Femur (tissue), 1 donor: ENCODE measurements at regions not wholly inside any gene's neighbourhood (a gene's known extent, or its start where the extent isn't known, plus 50 kb on each side); places are given as distances from the start of the nearest gene placed in this dataset.
"Not testable (repeated sequence)": the region's sequence is repeated elsewhere in the genome, so short reads cannot be mapped to it uniquely, and the experiment has no call there.

Experiments
- DNase-seq: peaks from one replicate; pipeline ENCODE4 v3.0.0-alpha.2; 2017

- DNase-seq: no peak
Measured at GRCh38 chr16:25431472-25431871, 173.8 kb upstream of the ZKSCAN2 start.

- no peak for DNase-seq
Measured at GRCh38 chr16:25426829-25427228, 169.2 kb upstream of the ZKSCAN2 start.

- no peak for DNase-seq
Measured at GRCh38 chr16:25419681-25420080, 162.0 kb upstream of the ZKSCAN2 start.

GRCh38 chr16:25419153-25419552 is 161.5 kb upstream of the ZKSCAN2 start:
- DNase-seq: no peak

GRCh38 chr16:25416002-25416401 is 158.4 kb upstream of the ZKSCAN2 start:
- no peak for DNase-seq

- DNase-seq: no peak
Measured at GRCh38 chr16:25413975-25414374, 156.3 kb upstream of the ZKSCAN2 start.

- DNase-seq: no peak
Measured at GRCh38 chr16:25413133-25413532, 155.5 kb upstream of the ZKSCAN2 start.

- DNase-seq: no peak
Measured at GRCh38 chr16:25411396-25412081, 153.9 kb upstream of the ZKSCAN2 start.

- no peak for DNase-seq
Measured at GRCh38 chr16:25403852-25404251, 146.2 kb upstream of the ZKSCAN2 start.

GRCh38 chr16:25395528-25395927 is 137.9 kb upstream of the ZKSCAN2 start:
- no peak for DNase-seq

- no peak for DNase-seq
Measured at GRCh38 chr16:25390761-25391160, 133.1 kb upstream of the ZKSCAN2 start.

- no peak for DNase-seq
Measured at GRCh38 chr16:25374556-25374955, 116.9 kb upstream of the ZKSCAN2 start.

- no peak for DNase-seq
Measured at GRCh38 chr16:25372716-25373115, 115.1 kb upstream of the ZKSCAN2 start.

GRCh38 chr16:25371342-25371741 is 113.7 kb upstream of the ZKSCAN2 start:
- no peak for DNase-seq

GRCh38 chr16:25370541-25370940 is 112.9 kb upstream of the ZKSCAN2 start:
- DNase-seq: no peak

GRCh38 chr16:25367773-25368524 is 110.3 kb upstream of the ZKSCAN2 start:
- DNase-seq: no peak

- DNase-seq: no peak
Measured at GRCh38 chr16:25366078-25366477, 108.4 kb upstream of the ZKSCAN2 start.

GRCh38 chr16:25359516-25359915 is 101.9 kb upstream of the ZKSCAN2 start:
- not testable (repeated sequence) for DNase-seq

GRCh38 chr16:25344006-25344405 is 86.4 kb upstream of the ZKSCAN2 start:
- DNase-seq: no peak

GRCh38 chr16:25340973-25341372 is 83.3 kb upstream of the ZKSCAN2 start:
- DNase-seq: no peak

GRCh38 chr16:25317732-25318316 is 60.2 kb upstream of the ZKSCAN2 start:
- no peak for DNase-seq

GRCh38 chr16:25311950-25312349 is 54.3 kb upstream of the ZKSCAN2 start:
- no peak for DNase-seq

GRCh38 chr16:25311039-25311438 is 53.4 kb upstream of the ZKSCAN2 start:
- DNase-seq: no peak
